ENCODE measurements at regions not wholly inside any gene's neighbourhood (a gene's known extent, or its start where the extent isn't known, plus 50 kb on each side); places are given as distances from the start of the nearest gene placed in this dataset.

- TF ChIP-seq, protein P1, sequence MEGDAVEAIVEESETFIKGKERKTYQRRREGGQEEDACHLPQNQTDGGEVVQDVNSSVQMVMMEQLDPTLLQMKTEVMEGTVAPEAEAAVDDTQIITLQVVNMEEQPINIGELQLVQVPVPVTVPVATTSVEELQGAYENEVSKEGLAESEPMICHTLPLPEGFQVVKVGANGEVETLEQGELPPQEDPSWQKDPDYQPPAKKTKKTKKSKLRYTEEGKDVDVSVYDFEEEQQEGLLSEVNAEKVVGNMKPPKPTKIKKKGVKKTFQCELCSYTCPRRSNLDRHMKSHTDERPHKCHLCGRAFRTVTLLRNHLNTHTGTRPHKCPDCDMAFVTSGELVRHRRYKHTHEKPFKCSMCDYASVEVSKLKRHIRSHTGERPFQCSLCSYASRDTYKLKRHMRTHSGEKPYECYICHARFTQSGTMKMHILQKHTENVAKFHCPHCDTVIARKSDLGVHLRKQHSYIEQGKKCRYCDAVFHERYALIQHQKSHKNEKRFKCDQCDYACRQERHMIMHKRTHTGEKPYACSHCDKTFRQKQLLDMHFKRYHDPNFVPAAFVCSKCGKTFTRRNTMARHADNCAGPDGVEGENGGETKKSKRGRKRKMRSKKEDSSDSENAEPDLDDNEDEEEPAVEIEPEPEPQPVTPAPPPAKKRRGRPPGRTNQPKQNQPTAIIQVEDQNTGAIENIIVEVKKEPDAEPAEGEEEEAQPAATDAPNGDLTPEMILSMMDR (IDR thresholded peaks at IDR 0.05; ENCODE audit: low read depth, low read length) = no peak
- no peak for TF ChIP-seq EZH2phosphoT487 (IDR thresholded peaks at IDR 0.05; ENCODE audit: low read depth)
Measured at GRCh38 chr12:19633641-19634040, 194.3 kb downstream of the AEBP2 start.

Measured in OCI-LY3 (cell line).